ENCODE measurements at regions not wholly inside any gene's neighbourhood (a gene's known extent, or its start where the extent isn't known, plus 50 kb on each side); places are given as distances from the start of the nearest gene placed in this dataset.

GRCh38 chr6:68273297-68273696 lies 361.8 kb upstream of the ADGRB3 start:
- TF ChIP-seq CTCF (IDR thresholded peaks at IDR 0.05; ENCODE audit: borderline replicate concordance, extremely low read depth, low read length, poor library complexity, severe bottlenecking) (no peak), EZH2 (IDR thresholded peaks at IDR 0.05; ENCODE audit: borderline replicate concordance, low read depth, low read length, severe bottlenecking) (no peak)
